ENCODE measurements at regions not wholly inside any gene's neighbourhood (a gene's known extent, or its start where the extent isn't known, plus 50 kb on each side); places are given as distances from the start of the nearest gene placed in this dataset.
"Not testable (repeated sequence)": the region's sequence is repeated elsewhere in the genome, so short reads cannot be mapped to it uniquely, and the experiment has no call there.

GRCh38 chr9:106177216-106177615 is 482.9 kb downstream of the TMEM38B start:
- Histone ChIP-seq H3K27ac (no peak overlapping the region), H3K9me3 (ENCODE audit: low read depth) (no peaks in the 10 kb centered on the region), H3F3A (ENCODE audit: low read depth) (no peaks in the 10 kb centered on the region), H3K9ac (no peak overlapping the region), H3K4me2 (no peak overlapping the region), H3K79me2 (ENCODE audit: low read depth) (no peaks in the 10 kb centered on the region), H4K20me1 (ENCODE audit: low read depth) (no peaks in the 10 kb centered on the region), H3K4me3 (no peak overlapping the region), H2AFZ (replicated peaks) (no peak overlapping the region), H3K27me3 (no peaks in the 10 kb centered on the region), H3K36me3 (no peaks in the 10 kb centered on the region), H3K4me1 (no peaks in the 10 kb centered on the region)
- Mint-ChIP-seq H3K36me3 (no peaks in the 10 kb centered on the region), H3K27ac (no peak overlapping the region), H3K4me1 (no peaks in the 10 kb centered on the region), H3K27me3 (ENCODE audit: insufficient read depth, low read depth) (no peaks in the 10 kb centered on the region), H3K9me3 (no peaks in the 10 kb centered on the region), H3K4me3 (no peak overlapping the region)
- DNase-seq (ENCODE audit: low spot score) = no peak
- TF ChIP-seq EZH2 (IDR thresholded peaks at IDR 0.05) (no peak), EZH2phosphoT487 (IDR thresholded peaks at IDR 0.05) (no peak)
- TF ChIP-seq, protein P1, sequence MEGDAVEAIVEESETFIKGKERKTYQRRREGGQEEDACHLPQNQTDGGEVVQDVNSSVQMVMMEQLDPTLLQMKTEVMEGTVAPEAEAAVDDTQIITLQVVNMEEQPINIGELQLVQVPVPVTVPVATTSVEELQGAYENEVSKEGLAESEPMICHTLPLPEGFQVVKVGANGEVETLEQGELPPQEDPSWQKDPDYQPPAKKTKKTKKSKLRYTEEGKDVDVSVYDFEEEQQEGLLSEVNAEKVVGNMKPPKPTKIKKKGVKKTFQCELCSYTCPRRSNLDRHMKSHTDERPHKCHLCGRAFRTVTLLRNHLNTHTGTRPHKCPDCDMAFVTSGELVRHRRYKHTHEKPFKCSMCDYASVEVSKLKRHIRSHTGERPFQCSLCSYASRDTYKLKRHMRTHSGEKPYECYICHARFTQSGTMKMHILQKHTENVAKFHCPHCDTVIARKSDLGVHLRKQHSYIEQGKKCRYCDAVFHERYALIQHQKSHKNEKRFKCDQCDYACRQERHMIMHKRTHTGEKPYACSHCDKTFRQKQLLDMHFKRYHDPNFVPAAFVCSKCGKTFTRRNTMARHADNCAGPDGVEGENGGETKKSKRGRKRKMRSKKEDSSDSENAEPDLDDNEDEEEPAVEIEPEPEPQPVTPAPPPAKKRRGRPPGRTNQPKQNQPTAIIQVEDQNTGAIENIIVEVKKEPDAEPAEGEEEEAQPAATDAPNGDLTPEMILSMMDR (IDR thresholded peaks at IDR 0.05) = no peak

DNA sequence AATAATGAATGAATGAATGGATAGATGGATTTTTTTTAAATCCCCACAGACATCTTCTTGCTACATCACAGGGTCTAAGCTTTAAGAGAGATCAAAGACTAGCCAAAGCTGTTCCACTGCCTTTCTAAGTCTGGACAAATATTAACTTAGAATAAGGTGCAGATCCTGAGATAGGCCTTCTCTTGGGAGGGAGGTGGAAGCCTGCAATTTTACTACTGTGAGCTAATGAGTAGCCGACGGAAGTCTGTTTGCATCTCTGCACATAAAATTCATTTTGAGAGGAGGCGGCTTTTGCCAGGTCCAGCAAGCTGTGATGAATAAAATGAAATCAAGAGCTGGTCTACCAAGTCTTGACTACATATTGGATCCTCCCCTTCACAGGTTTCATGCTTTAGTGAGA is 484.9 kb downstream of the TMEM38B start:
- no peaks in the 10 kb centered on the region for H3K79me2 ChIP-seq (ENCODE audit: low read depth)
- H3K9me3 ChIP-seq (ENCODE audit: low read depth) = no peaks in the 10 kb centered on the region
- TF ChIP-seq, protein P1 (IDR thresholded peaks at IDR 0.05) = no peak
- TF ChIP-seq EZH2phosphoT487 (IDR thresholded peaks at IDR 0.05) = no peak
- no peak for TF ChIP-seq EZH2 (IDR thresholded peaks at IDR 0.05)
- Mint-ChIP-seq H3K4me1 (no peaks in the 10 kb centered on the region), H3K27me3 (ENCODE audit: insufficient read depth, low read depth) (no peaks in the 10 kb centered on the region), H3K4me3 (no peak overlapping the region), H3K27ac (no peak overlapping the region), H3K9me3 (no peaks in the 10 kb centered on the region), H3K36me3 (no peaks in the 10 kb centered on the region)
- no peak overlapping the region for H2AFZ ChIP-seq (replicated peaks)
- H3K27ac ChIP-seq = no peak overlapping the region
- no peak overlapping the region for H3K4me2 ChIP-seq
- no peaks in the 10 kb centered on the region for H3K27me3 ChIP-seq
- H3K36me3 ChIP-seq = no peaks in the 10 kb centered on the region
- no peak overlapping the region for H3K9ac ChIP-seq
- no peaks in the 10 kb centered on the region for H3K4me1 ChIP-seq
- no peak for DNase-seq (ENCODE audit: low spot score)
- no peaks in the 10 kb centered on the region for H4K20me1 ChIP-seq (ENCODE audit: low read depth)
- H3F3A ChIP-seq (ENCODE audit: low read depth) = no peaks in the 10 kb centered on the region
- no peak overlapping the region for H3K4me3 ChIP-seq

GRCh38 chr9:106203815-106204516 is 509.6 kb downstream of the TMEM38B start:
- not testable (repeated sequence) for H3K79me2 ChIP-seq (ENCODE audit: low read depth); H3K27ac Mint-ChIP-seq; H3K9me3 ChIP-seq (ENCODE audit: low read depth); H3K27me3 ChIP-seq; H3K27me3 Mint-ChIP-seq (ENCODE audit: insufficient read depth, low read depth); H3K4me1 Mint-ChIP-seq; H3K9ac ChIP-seq; H3F3A ChIP-seq (ENCODE audit: low read depth); H3K4me1 ChIP-seq; H3K4me3 ChIP-seq; H3K27ac ChIP-seq; H3K36me3 Mint-ChIP-seq; H3K4me3 Mint-ChIP-seq; H4K20me1 ChIP-seq (ENCODE audit: low read depth); DNase-seq (ENCODE audit: low spot score); H3K36me3 ChIP-seq; H2AFZ ChIP-seq (replicated peaks); H3K4me2 ChIP-seq
- peaks cover 43% of the 10 kb centered on the region for H3K9me3 Mint-ChIP-seq

GRCh38 chr9:106207298-106207697 is 513.0 kb downstream of the TMEM38B start:
- H3K27ac Mint-ChIP-seq = no peak overlapping the region
- no peaks in the 10 kb centered on the region for H3K27me3 ChIP-seq

More at GRCh38 chr9:106207298-106207697, 513.0 kb downstream of the TMEM38B start:
- Histone ChIP-seq H3K27ac (no peak overlapping the region), H2AFZ (replicated peaks) (no peak overlapping the region), H3K4me2 (no peak overlapping the region), H3K36me3 (no peaks in the 10 kb centered on the region), H3K9me3 (ENCODE audit: low read depth) (no peaks in the 10 kb centered on the region), H3K79me2 (ENCODE audit: low read depth) (no peaks in the 10 kb centered on the region), H3K9ac (no peak overlapping the region), H3F3A (ENCODE audit: low read depth) (no peaks in the 10 kb centered on the region), H3K4me3 (no peak overlapping the region), H4K20me1 (ENCODE audit: low read depth) (no peaks in the 10 kb centered on the region), H3K4me1 (peaks cover 3% of the 10 kb centered on the region)
- Mint-ChIP-seq H3K36me3 (peaks cover 3% of the 10 kb centered on the region), H3K9me3 (peaks cover 17% of the 10 kb centered on the region), H3K4me3 (no peak overlapping the region), H3K27me3 (ENCODE audit: insufficient read depth, low read depth) (peaks cover 2% of the 10 kb centered on the region), H3K4me1 (peaks cover 5% of the 10 kb centered on the region)
- TF ChIP-seq, protein P1 (IDR thresholded peaks at IDR 0.05) = no peak
- no peak for TF ChIP-seq EZH2phosphoT487 (IDR thresholded peaks at IDR 0.05)
- TF ChIP-seq EZH2 (IDR thresholded peaks at IDR 0.05) = no peak
- no peak for DNase-seq (ENCODE audit: low spot score)

All from neural progenitor cell (in vitro differentiated cells).